ENCODE measurements at regions not wholly inside any gene's neighbourhood (a gene's known extent, or its start where the extent isn't known, plus 50 kb on each side); places are given as distances from the start of the nearest gene placed in this dataset.

GRCh38 chr9:86604741-86605140, 250.5 kb upstream of the TUT7 start:
- TF ChIP-seq POLR2A (IDR thresholded peaks at IDR 0.05; ENCODE audit: low read depth, low read length) = no peak
- no peak for TF ChIP-seq POLR2AphosphoS5 (IDR thresholded peaks at IDR 0.05; ENCODE audit: low read depth, low read length)
- no peak for TF ChIP-seq TAF1 (IDR thresholded peaks at IDR 0.05; ENCODE audit: borderline replicate concordance, low read depth, low read length)

All from GM12892 (cell line).